ENCODE measurements at regions not wholly inside any gene's neighbourhood (a gene's known extent, or its start where the extent isn't known, plus 50 kb on each side); places are given as distances from the start of the nearest gene placed in this dataset.

DNA sequence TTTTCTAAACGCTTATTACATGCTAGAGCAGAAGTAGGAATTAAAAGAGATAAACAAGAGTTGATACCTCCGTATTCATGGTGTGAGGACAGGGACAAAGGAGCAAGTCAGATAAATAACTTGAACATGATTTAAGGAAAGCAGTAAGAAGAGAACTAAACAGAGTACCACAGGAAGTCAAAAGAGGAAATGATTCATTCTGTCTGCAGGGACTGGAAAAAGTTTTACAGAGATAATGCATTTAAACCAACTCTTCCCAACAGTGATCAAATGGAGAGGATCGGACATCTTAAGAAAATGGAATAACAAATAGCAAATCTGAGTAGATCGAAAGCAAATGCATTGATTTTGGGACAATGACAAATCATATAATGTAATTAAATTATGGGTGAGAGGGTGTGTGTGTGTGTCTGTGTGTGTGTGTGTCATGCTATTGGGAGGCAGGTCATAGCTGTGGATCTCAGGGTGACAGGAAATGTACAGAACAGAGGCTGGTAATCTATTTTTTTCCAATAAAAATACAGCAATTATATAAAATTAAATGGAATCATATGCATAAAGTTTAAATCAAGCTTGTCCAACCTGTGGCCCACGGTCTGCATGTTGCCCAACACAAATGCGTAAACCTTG is 113.4 kb downstream of the MC4R start:
- no peaks in the 10 kb centered on the region for H3K36me3 ChIP-seq (replicated peaks in 1 of 2; ENCODE audit: control insufficient read depth in 1 of 2, insufficient read depth in 2 of 2, low read length in 2 of 2)
- H3K9ac ChIP-seq (ENCODE audit: insufficient read depth, low read depth, low read length), result no peak overlapping the region
- no peaks in the 10 kb centered on the region for H3K27me3 ChIP-seq (ENCODE audit: control insufficient read depth in 1 of 2, insufficient read depth in 2 of 2, low read length in 2 of 2)
- peaks cover 29% of the 10 kb centered on the region for H3K9me3 ChIP-seq (ENCODE audit: low read length)
- no peak overlapping the region for H3K4me3 ChIP-seq (replicated peaks in 1 of 3; ENCODE audit: insufficient read depth in 1 of 3, low read depth in 2 of 3, low read length in 3 of 3)
- in situ Hi-C loops (cut with HindIII; ENCODE audit: extremely low pct_ligation_motif_present, low pct_unique_long_range_greater_than_20kb) (no loop called here), intact Hi-C loops (cut with micrococcal nuclease; ENCODE audit: unreplicated experiment) (no loop called here)
- no peaks in the 10 kb centered on the region for H4K20me1 ChIP-seq (ENCODE audit: insufficient read depth, low read length)
- ChIA-PET CTCF (ENCODE audit: low intra/inter-chr PET ratio, low total read pairs) (no interaction called here), POLR2A (no interaction called here)
- H3K27ac ChIP-seq (ENCODE audit: extremely low read length, insufficient read depth, low read length), result no peak overlapping the region
- FAIRE-seq (no peak), ATAC-seq (no peak), DNase-seq (ENCODE audit: low spot score) (no peak)
- H2AFZ ChIP-seq (ENCODE audit: low read length), result no peak overlapping the region
- H3K4me1 ChIP-seq (ENCODE audit: insufficient read depth, low read length), result no peaks in the 10 kb centered on the region
- no peak overlapping the region for H3K4me2 ChIP-seq (ENCODE audit: low read depth, low read length)
- no TSS peak for BruUV-seq (replicated peaks)
- TF ChIP-seq SMARCC2 (IDR thresholded peaks at IDR 0.05) (no peak), ZNF552 (CRISPR knock-in tag; IDR thresholded peaks at IDR 0.05; ENCODE audit: borderline replicate concordance) (no peak), MLX (CRISPR knock-in tag; IDR thresholded peaks at IDR 0.05) (no peak), ZNF792 (CRISPR knock-in tag; IDR thresholded peaks at IDR 0.05) (no peak), MEIS1 (CRISPR knock-in tag; IDR thresholded peaks at IDR 0.05; ENCODE audit: borderline replicate concordance) (no peak)
- no peaks in the 10 kb centered on the region for H3K79me2 ChIP-seq (ENCODE audit: insufficient read depth, low read length)
- WGBS (ENCODE audit: low lambda C conversion rate), result 15% methylated on average over 6 of the region's 6 CpGs

- FAIRE-seq (no peak), ATAC-seq (no peak), DNase-seq (ENCODE audit: low spot score) (no peak)
- no peak overlapping the region for H3K9ac ChIP-seq (ENCODE audit: insufficient read depth, low read depth, low read length)
- no peak for TF ChIP-seq THAP11 (CRISPR knock-in tag; IDR thresholded peaks at IDR 0.05)
- H3K27me3 ChIP-seq (ENCODE audit: control insufficient read depth in 1 of 2, insufficient read depth in 2 of 2, low read length in 2 of 2), result no peaks in the 10 kb centered on the region
- no peaks in the 10 kb centered on the region for H3K79me2 ChIP-seq (ENCODE audit: insufficient read depth, low read length)
- no peak overlapping the region for H2AFZ ChIP-seq (ENCODE audit: low read length)
- intact Hi-C loops (cut with micrococcal nuclease; ENCODE audit: unreplicated experiment) (no loop called here), in situ Hi-C loops (cut with HindIII; ENCODE audit: extremely low pct_ligation_motif_present, low pct_unique_long_range_greater_than_20kb) (no loop called here)
- no peaks in the 10 kb centered on the region for H3K4me1 ChIP-seq (ENCODE audit: insufficient read depth, low read length)
- POLR2A ChIA-PET, result no interaction called here
- H3K36me3 ChIP-seq (replicated peaks in 1 of 2; ENCODE audit: control insufficient read depth in 1 of 2, insufficient read depth in 2 of 2, low read length in 2 of 2), result no peaks in the 10 kb centered on the region
- H3K4me2 ChIP-seq (ENCODE audit: low read depth, low read length), result no peak overlapping the region
- WGBS (ENCODE audit: low lambda C conversion rate), result 67% methylated on average over 8 of the region's 8 CpGs
- no peak overlapping the region for H3K4me3 ChIP-seq (replicated peaks in 1 of 3; ENCODE audit: insufficient read depth in 1 of 3, low read depth in 2 of 3, low read length in 3 of 3)
- CTCF ChIA-PET (ENCODE audit: low intra/inter-chr PET ratio, low total read pairs), result no interaction called here
- H3K27ac ChIP-seq (ENCODE audit: extremely low read length, insufficient read depth, low read length), result no peak overlapping the region
- peaks cover 8% of the 10 kb centered on the region for H3K9me3 ChIP-seq (ENCODE audit: low read length)
- no TSS peak for BruUV-seq (replicated peaks)
- no peaks in the 10 kb centered on the region for H4K20me1 ChIP-seq (ENCODE audit: insufficient read depth, low read length)
Observed at GRCh38 chr18:60249388-60249787, 123.2 kb downstream of the MC4R start.
